Pancreas (tissue), 10 donors: ENCODE measurements at regions not wholly inside any gene's neighbourhood (a gene's known extent, or its start where the extent isn't known, plus 50 kb on each side); places are given as distances from the start of the nearest gene placed in this dataset.

Experiments used
- ATAC-seq, 4 donors: fragments of 200-7000 bp; cut with Tn5 transposase; one replicate each; pipeline versions ENCODE4 v1.8.0 to v1.9.1; 2020; ENCODE audit warnings: mild to moderate bottlenecking in 4 of 4, moderate library complexity in 4 of 4
- DNase-seq, 6 donors: peaks; one replicate each; pipeline ENCODE4 v3.0.0-alpha.2; 2020
- FAIRE-seq: peaks from 2 replicates; lab custom pipeline; 2012; peaks lifted over from hg19 to GRCh38; lab: Jason Lieb, UNC
- H3K27ac ChIP-seq, 4 donors: fragments of 200-600 bp; sonication (generic); 1 replicate in 3 of 4; 2 replicates in 1 of 4; pipeline versions ENCODE4 v1.5.0 to v1.8.0; 2020
- H3K27me3 ChIP-seq, 4 donors: fragments of 200-600 bp; one replicate each; pipeline ENCODE4 v1.8.0; 2021
- H3K36me3 ChIP-seq, 3 donors: fragments of 200-600 bp; sonication (generic) in 1 of 3; one replicate each; pipeline versions ENCODE4 v1.5.0 to v1.8.0; 2020 to 2021
- H3K4me1 ChIP-seq, 3 donors: fragments of 200-600 bp; one replicate each; pipeline ENCODE4 v1.8.0; 2021
- H3K4me3 ChIP-seq, 4 donors: fragments of 200-600 bp; sonication (generic) in 2 of 4; one replicate each; pipeline versions ENCODE4 v1.5.0 to v1.8.0; 2020 to 2021
- H3K9me3 ChIP-seq, 4 donors: fragments of 200-600 bp; one replicate each; pipeline ENCODE4 v1.8.0; 2021
- WGBS, 2 donors: extraction: QIAGEN DNeasy Blood & Tissue Kit; methylation state at CpG; one replicate each; pipeline ENCODE4 v1.1.7; 2013; 5-methylcytosine and 5-hydroxymethylcytosine counted together
- intact Hi-C, 3 donors: fragments of 100-400 bp; cut with DNase I; formaldehyde crosslinking; loops; one replicate each; pipeline versions ENCODE4 v1.11.1 to v1.14.2; 2022
- TF ChIP-seq, protein P1 (sequence below), 4 donors: fragments of 200-600 bp; sonication (generic) in 3 of 4; IDR thresholded peaks; one replicate each; pipeline versions ENCODE4 v1.5.0 to v1.8.0; 2021; ENCODE audit warnings: antibody characterized with exemption in 4 of 4
- donor health status: healthy with polysubstance abuse.
- donor health status: DM: no; HTN: no; CAD: no; lungs with moderate emphysema.
- donor health status: DM: no; HTN: no; CAD: no.
- donor health status: control.
- donor health status: control.
- donor health status: Bipolar disorder and iron deficiency.
- donor health status: DM: yes; HTN: yes; CAD: no.
- donor health status: DM: no; HTN: no; CAD: no.
- donor health status: DM: no; HTN: no; CAD: no.
- donor health status: DM: yes; HTN: yes; CAD: no.

DNA sequence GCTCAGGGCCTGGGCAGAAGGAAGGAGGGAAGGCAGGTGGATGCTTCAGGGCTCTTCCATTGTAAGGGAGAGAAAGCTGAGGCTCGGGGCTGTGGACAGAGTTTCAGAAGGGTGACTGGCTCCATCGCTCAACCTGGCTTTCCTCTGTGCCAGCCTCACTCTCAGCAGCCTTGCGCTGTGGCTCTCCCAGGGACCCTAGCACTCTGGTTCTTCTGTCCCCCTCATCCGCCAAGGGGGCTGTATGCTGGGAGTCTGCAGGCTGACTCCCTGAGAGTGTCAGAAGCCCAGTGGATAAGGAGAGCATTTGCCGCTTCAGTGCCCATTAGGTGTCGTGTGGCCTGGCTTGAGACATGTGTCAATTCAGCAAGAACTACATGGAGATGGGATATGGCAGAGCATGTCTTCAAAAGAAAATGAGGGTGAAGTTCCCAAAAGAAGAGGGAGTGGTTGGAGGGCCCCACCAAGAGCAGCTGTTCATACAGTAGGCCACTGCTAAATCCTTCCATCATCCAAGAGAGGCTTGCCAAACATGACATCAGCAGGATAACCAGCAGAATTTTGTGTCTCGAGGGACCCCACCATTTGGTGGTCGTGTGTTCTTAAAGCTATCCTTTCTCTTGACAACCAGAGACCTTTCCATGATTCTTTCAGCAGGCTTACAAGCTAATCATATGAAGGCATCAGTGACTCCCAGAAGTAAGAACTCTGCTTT lies 148.2 kb downstream of the IRX5 start:
- no peak for DNase-seq
- H3K4me3 ChIP-seq = no peak overlapping the region
- no peaks in the 10 kb centered on the region for H3K9me3 ChIP-seq
- TF ChIP-seq, protein P1, sequence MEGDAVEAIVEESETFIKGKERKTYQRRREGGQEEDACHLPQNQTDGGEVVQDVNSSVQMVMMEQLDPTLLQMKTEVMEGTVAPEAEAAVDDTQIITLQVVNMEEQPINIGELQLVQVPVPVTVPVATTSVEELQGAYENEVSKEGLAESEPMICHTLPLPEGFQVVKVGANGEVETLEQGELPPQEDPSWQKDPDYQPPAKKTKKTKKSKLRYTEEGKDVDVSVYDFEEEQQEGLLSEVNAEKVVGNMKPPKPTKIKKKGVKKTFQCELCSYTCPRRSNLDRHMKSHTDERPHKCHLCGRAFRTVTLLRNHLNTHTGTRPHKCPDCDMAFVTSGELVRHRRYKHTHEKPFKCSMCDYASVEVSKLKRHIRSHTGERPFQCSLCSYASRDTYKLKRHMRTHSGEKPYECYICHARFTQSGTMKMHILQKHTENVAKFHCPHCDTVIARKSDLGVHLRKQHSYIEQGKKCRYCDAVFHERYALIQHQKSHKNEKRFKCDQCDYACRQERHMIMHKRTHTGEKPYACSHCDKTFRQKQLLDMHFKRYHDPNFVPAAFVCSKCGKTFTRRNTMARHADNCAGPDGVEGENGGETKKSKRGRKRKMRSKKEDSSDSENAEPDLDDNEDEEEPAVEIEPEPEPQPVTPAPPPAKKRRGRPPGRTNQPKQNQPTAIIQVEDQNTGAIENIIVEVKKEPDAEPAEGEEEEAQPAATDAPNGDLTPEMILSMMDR (IDR thresholded peaks at IDR 0.05) = no peak
- H3K27me3 ChIP-seq = no peaks in the 10 kb centered on the region
- no peaks in the 10 kb centered on the region for H3K36me3 ChIP-seq
- no peak overlapping the region for H3K27ac ChIP-seq
- peaks cover 0 to 4% (median 0%) of the 10 kb centered on the region in 3 donors for H3K4me1 ChIP-seq
- no peak for FAIRE-seq
- intact Hi-C loops = no loop called here
- WGBS, 2 donors = 89 to 92% methylated on average over 8 of the region's 8 CpGs
- ATAC-seq = no peak

DNA sequence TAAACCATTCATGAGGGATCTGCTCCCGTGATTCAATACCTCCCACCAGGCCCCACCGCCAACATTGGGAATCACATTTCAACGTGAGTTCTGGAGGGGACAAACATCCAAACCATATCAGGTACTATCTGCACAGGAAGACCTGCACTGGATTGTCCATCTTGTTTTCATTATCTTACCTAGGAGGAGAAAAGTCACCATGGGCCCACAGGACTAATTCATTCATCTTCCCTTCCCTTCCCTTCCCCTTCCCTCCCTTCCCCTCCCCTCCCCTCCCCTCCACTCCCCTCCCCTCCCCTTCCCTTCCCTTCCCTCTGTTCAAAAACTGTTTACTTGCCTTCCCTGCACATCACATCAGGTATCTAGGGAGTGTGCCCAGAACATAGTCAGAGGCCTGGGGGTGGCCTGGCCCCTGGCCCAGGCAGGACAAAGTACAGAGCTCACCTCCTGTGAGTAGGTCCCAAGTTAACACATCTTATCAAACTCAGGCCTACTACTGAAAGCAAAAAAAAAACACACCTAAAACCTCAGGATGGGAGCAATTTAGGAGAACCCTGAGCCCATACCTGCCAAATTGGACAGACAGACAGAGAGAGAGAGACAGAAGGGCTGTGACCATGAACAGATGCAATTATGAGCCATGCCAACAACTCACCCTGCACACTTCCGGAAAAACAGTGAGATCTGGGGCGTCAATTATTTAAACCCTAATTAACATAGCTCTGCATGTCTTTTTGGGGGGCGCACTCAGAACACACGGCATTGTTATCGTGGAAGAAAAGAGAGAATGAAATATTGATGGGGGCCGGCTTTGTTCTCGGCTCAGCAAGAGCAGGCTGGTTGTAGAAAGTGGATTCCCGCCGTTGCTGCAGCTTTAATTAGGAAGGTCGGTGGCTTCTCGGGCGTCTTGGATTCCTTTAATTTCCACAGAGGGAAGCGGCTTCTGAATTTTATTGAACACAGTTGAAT lies 151.2 kb downstream of the IRX5 start:
- ATAC-seq (peak; percentile 90 to 99 (median 95)), DNase-seq (peak; percentile 37 to 77 (median 67))
- 38 to 39% methylated on average over 16 of the region's 16 CpGs for WGBS, 2 donors

DNA sequence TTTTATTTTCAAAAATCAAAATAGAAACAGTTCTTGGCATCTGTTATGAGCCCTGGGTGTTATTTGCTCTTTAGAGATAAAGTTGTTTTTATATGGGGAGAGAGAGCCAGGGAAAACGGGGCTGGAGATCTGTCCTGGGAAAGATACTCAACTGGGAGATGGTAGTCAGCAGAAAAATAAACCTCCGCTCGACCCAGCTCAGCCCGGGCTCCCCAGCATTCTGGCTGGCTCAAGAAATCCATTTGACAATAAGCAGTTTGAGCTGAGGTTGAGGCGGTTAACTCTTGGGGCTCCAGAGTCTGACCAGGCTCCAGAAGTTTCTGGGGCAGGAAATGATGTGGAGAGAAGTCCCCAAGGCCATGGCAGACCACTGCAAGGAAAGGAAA lies 151.9 kb downstream of the IRX5 start:
- whole genome bisulfite sequencing, 2 donors = 27 to 28% methylated on average over 5 of the region's 5 CpGs
- DNase-seq = no peak
- peak; percentile 54 to 77 (median 66) for ATAC-seq
- Histone ChIP-seq H3K36me3 (no peaks in the 10 kb centered on the region), H3K4me3 (no peak overlapping the region), H3K27ac (no peak overlapping the region), H3K4me1 (peaks cover 0 to 4% (median 0%) of the 10 kb centered on the region in 3 donors), H3K9me3 (no peaks in the 10 kb centered on the region), H3K27me3 (no peaks in the 10 kb centered on the region)
- TF ChIP-seq, protein P1 (IDR thresholded peaks at IDR 0.05) = no peak
- no peak for FAIRE-seq
- intact Hi-C loops = no loop called here

More for the DNA sequence above, 151.2 kb downstream of the IRX5 start:
- no peaks in the 10 kb centered on the region for H3K36me3 ChIP-seq
- no peaks in the 10 kb centered on the region for H3K9me3 ChIP-seq
- H3K4me1 ChIP-seq = peaks cover 0 to 4% (median 0%) of the 10 kb centered on the region in 3 donors
- TF ChIP-seq, protein P1 (IDR thresholded peaks at IDR 0.05) = no peak
- intact Hi-C loops = no loop called here
- FAIRE-seq = no peak
- no peak overlapping the region for H3K4me3 ChIP-seq
- H3K27me3 ChIP-seq = no peaks in the 10 kb centered on the region
- no peak overlapping the region for H3K27ac ChIP-seq

DNA sequence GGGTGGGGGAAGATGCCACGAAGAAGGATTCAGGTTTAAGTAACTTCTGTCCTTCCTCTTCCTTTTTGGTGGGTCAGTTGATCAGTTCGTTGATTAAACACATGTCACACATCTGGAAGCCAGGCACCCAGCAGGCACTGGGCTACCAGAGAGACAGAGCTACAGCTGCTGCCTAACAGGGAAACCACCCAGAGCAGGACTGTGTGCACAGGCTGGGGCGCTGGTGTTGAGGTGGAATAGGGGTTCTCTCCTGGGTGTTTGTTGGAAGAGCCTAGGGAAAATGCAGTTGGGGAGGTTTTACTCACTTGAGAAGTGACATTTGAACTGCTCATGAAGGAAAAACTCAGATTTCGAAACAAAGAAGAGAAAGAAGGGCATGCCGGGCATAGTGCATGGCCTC lies 152.4 kb downstream of the IRX5 start:
- TF ChIP-seq, protein P1 (IDR thresholded peaks at IDR 0.05) = no peak
- intact Hi-C loops = no loop called here
- H3K27me3 ChIP-seq = no peaks in the 10 kb centered on the region
- ATAC-seq = no peak
- FAIRE-seq = no peak
- H3K4me1 ChIP-seq = peaks cover 0 to 4% (median 0%) of the 10 kb centered on the region in 3 donors
- DNase-seq = no peak
- WGBS, 2 donors = 88 to 93% methylated on average over 5 of the region's 5 CpGs
- no peaks in the 10 kb centered on the region for H3K36me3 ChIP-seq
- no peaks in the 10 kb centered on the region for H3K9me3 ChIP-seq
- H3K27ac ChIP-seq = no peak overlapping the region
- no peak overlapping the region for H3K4me3 ChIP-seq
